Uterus (tissue), 2 donors: ENCODE measurements at regions not wholly inside any gene's neighbourhood (a gene's known extent, or its start where the extent isn't known, plus 50 kb on each side); places are given as distances from the start of the nearest gene placed in this dataset.

Experiments used
- POLR2A ChIP-seq, 2 donors: fragments of 450-650 bp; IDR thresholded peaks; one replicate each; pipeline ENCODE4 v1.6.1; 2016; ENCODE audit warnings: antibody characterized with exemption in 2 of 2, mild to moderate bottlenecking in 1 of 2, moderate library complexity in 1 of 2
- TF ChIP-seq, protein P1 (sequence below), 4 experiments: fragments of 200-600 bp in 2 of 4; fragments of 450-650 bp in 2 of 4; sonication (generic) in 2 of 4; IDR thresholded peaks; one replicate each; pipeline ENCODE4 v1.5.1; 2016 to 2019; ENCODE audit warnings: antibody characterized with exemption in 4 of 4, mild to moderate bottlenecking in 2 of 4, moderate library complexity in 1 of 4

DNA sequence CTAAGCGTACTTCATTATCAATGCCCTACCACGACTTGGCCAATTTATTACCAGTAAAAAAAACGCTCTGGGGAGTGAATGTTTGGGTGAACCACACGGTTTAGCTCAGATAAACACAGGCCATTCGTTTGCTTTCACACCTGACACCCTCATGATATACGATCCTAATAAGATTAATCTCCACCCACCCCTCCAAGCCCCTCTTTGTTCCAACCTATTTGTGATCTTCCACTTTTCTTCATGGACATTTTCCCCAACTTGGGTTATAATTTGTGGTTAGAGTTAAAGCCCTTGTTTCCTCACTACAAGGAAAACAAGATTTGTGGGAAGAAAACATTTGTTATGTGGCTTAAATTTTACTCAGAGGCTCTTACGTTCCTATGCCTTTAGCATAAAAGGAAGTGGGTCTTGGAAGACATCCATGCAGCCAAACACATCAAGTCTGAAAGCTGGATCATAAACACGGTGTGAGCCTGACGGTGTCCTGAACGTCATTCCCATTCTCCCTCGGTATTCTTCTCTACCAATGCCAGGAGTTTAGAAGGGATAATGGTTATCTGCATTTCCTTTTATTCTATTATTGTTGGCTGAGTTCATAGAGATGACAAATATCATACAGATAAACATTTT, 518.9 kb downstream of the NR2F2 start:
- TF ChIP-seq, protein P1, sequence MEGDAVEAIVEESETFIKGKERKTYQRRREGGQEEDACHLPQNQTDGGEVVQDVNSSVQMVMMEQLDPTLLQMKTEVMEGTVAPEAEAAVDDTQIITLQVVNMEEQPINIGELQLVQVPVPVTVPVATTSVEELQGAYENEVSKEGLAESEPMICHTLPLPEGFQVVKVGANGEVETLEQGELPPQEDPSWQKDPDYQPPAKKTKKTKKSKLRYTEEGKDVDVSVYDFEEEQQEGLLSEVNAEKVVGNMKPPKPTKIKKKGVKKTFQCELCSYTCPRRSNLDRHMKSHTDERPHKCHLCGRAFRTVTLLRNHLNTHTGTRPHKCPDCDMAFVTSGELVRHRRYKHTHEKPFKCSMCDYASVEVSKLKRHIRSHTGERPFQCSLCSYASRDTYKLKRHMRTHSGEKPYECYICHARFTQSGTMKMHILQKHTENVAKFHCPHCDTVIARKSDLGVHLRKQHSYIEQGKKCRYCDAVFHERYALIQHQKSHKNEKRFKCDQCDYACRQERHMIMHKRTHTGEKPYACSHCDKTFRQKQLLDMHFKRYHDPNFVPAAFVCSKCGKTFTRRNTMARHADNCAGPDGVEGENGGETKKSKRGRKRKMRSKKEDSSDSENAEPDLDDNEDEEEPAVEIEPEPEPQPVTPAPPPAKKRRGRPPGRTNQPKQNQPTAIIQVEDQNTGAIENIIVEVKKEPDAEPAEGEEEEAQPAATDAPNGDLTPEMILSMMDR (IDR thresholded peaks at IDR 0.05) = no peak
- no peak for TF ChIP-seq POLR2A (IDR thresholded peaks at IDR 0.05)
